GM12878 (cell line): ENCODE measurements at regions not wholly inside any gene's neighbourhood (a gene's known extent, or its start where the extent isn't known, plus 50 kb on each side); places are given as distances from the start of the nearest gene placed in this dataset.

Experiments used
- ATAC-seq: fragments of 200-7000 bp; cut with Tn5 transposase; 3 replicates; pipeline ENCODE4 v1.9.1; 2020; ENCODE audit warnings: mild to moderate bottlenecking, moderate library complexity
- BruUV-seq: library from RNA; stranded (reverse); fragments of 400-500 nt; replicated peaks from 2 replicates; lab custom pipeline; 2021; lab: Mats Ljungman, UMichigan
- CTCF ChIA-PET: fragments of 300-600 bp; sonication (Branson Sonifier 250); formaldehyde crosslinking; extraction: SDS; loops from one replicate; lab custom pipeline; 2021; ENCODE audit warnings: inconsistent platforms; lab: Yijun Ruan, JAX
- POLR2A ChIA-PET: fragments of 350-600 bp; formaldehyde crosslinking; extraction: SDS; loops from one replicate; lab custom pipeline; 2021; ENCODE audit warnings: inconsistent platforms; lab: Charles Lee
- RAD21 ChIA-PET: fragments of 300-600 bp; sonication (Branson Sonifier 250); formaldehyde crosslinking; loops from one replicate; lab custom pipeline; 2023; ENCODE audit warnings: antibody characterized with exemption; ENCODE audit not compliant: unreplicated experiment; lab: Charles Lee
- SMC1A ChIA-PET: fragments of 300-600 bp; sonication (Branson Sonifier 250); formaldehyde crosslinking; loops from one replicate; lab custom pipeline; 2023; ENCODE audit not compliant: unreplicated experiment, uncharacterized antibody; lab: Charles Lee
- DNase-seq: peaks from one replicate; pipeline ENCODE4 v3.0.0-alpha.2; 2011; ENCODE audit warnings: low read depth, low spot score
- FAIRE-seq: peaks from 3 replicates; lab custom pipeline; 2011; peaks lifted over from hg19 to GRCh38; lab: Jason Lieb, UNC
- H2AFZ ChIP-seq: 2 replicates; pipeline ENCODE4 v1.6.0; 2011; ENCODE audit warnings: low read depth, low read length, control low read depth; ENCODE audit not compliant: control insufficient read depth
- H3K27ac ChIP-seq: 2 replicates; pipeline ENCODE4 v1.5.1; 2011; ENCODE audit warnings: control low read depth; ENCODE audit not compliant: control insufficient read depth, insufficient read depth
- H3K27me3 ChIP-seq, 2 experiments: replicated peaks in 1 of 2; 2 replicates each; pipeline versions ENCODE4 v1.6.0 to v1.6.1; 2011; ENCODE audit warnings: low read length in 1 of 2; ENCODE audit not compliant: control insufficient read depth in 2 of 2, insufficient read depth in 2 of 2
- H3K36me3 ChIP-seq, 2 experiments: 2 replicates each; pipeline ENCODE4 v1.5.1; 2011; ENCODE audit warnings: low read length in 1 of 2; ENCODE audit not compliant: control insufficient read depth in 2 of 2, insufficient read depth in 2 of 2
- H3K4me1 ChIP-seq: 2 replicates; pipeline ENCODE4 v1.6.1; 2011; ENCODE audit warnings: mild to moderate bottlenecking, low read length, moderate library complexity, mixed read lengths; ENCODE audit not compliant: control insufficient read depth, insufficient read depth
- H3K4me2 ChIP-seq: 2 replicates; pipeline ENCODE4 v1.6.0; 2011; ENCODE audit warnings: control low read depth; ENCODE audit not compliant: control insufficient read depth, insufficient read depth
- H3K4me3 ChIP-seq: fragments of 200-600 bp; sonication (generic); 2 replicates; pipeline ENCODE4 v1.5.1; 2016
- H3K79me2 ChIP-seq: 2 replicates; pipeline ENCODE4 v1.6.0; 2011; ENCODE audit warnings: low read length; ENCODE audit not compliant: control insufficient read depth, insufficient read depth
- H3K9ac ChIP-seq: 2 replicates; pipeline ENCODE4 v1.8.0; 2011; ENCODE audit warnings: low read length, control low read depth, mixed read lengths; ENCODE audit not compliant: control insufficient read depth, insufficient read depth
- H3K9me3 ChIP-seq: replicated peaks from 3 replicates; pipeline ENCODE4 v1.5.1; 2011; ENCODE audit warnings: mild to moderate bottlenecking, low read length; ENCODE audit not compliant: control insufficient read depth, insufficient read depth
- H4K20me1 ChIP-seq: 2 replicates; pipeline ENCODE4 v1.6.0; 2011; ENCODE audit not compliant: control insufficient read depth, insufficient read depth
- ATF7 ChIP-seq: fragments of 450-650 bp; IDR thresholded peaks from 2 replicates; pipeline ENCODE4 v1.6.1; 2016; ENCODE audit warnings: low read depth, mild to moderate bottlenecking
- BCLAF1 ChIP-seq: fragments of 450-650 bp; IDR thresholded peaks from 2 replicates; pipeline ENCODE4 v1.6.1; 2017; ENCODE audit warnings: antibody characterized with exemption, mild to moderate bottlenecking, moderate library complexity
- CTCF ChIP-seq, 3 experiments: IDR thresholded peaks in 2 of 3; conservative IDR thresholded peaks in 1 of 3; 2 replicates each; pipeline ENCODE4 v1.5.1; 2011; ENCODE audit warnings: low read depth in 3 of 3, low read length in 3 of 3, mild to moderate bottlenecking in 3 of 3, control low read depth in 2 of 3, moderate library complexity in 2 of 3, inconsistent platforms in 1 of 3, mixed read lengths in 1 of 3; ENCODE audit not compliant: control insufficient read depth in 2 of 3, insufficient read depth in 1 of 3; ENCODE audit errors: extremely low read depth in 1 of 3
- ELK1 ChIP-seq: IDR thresholded peaks from 2 replicates; pipeline ENCODE4 v1.6.1; 2012; ENCODE audit warnings: low read depth, low read length, improper control_type of control experiment
- HDAC2 ChIP-seq: fragments of 200-600 bp; sonication (generic); IDR thresholded peaks from 2 replicates; pipeline ENCODE4 v1.6.1; 2017
- RB1 ChIP-seq: fragments of 450-650 bp; formaldehyde crosslinking; IDR thresholded peaks from 2 replicates; pipeline ENCODE4 v1.6.1; 2017; ENCODE audit warnings: mild to moderate bottlenecking, borderline replicate concordance
- REST ChIP-seq: IDR thresholded peaks from 2 replicates; pipeline ENCODE4 v1.6.1; 2012; ENCODE audit warnings: mild to moderate bottlenecking, low read depth, low read length
- SUZ12 ChIP-seq: fragments of 200-600 bp; sonication (generic); IDR thresholded peaks from one replicate; pipeline ENCODE4 v1.6.1; 2018; ENCODE audit warnings: antibody characterized with exemption, mild to moderate bottlenecking; ENCODE audit not compliant: unreplicated experiment
- USF1 ChIP-seq: IDR thresholded peaks from 2 replicates; pipeline ENCODE4 v1.6.1; 2011; ENCODE audit warnings: borderline replicate concordance, low read depth, mild to moderate bottlenecking, moderate library complexity, mixed read lengths, low read length; ENCODE audit not compliant: insufficient read depth; ENCODE audit errors: extremely low read length
- WGBS: methylation state at CpG from one replicate; pipeline ENCODE4 v1.1.6; 2016; ENCODE audit warnings: low lambda C conversion rate; ENCODE audit not compliant: insufficient replicate concordance, insufficient coverage; ENCODE audit errors: missing lambda C conversion rate; 5-methylcytosine and 5-hydroxymethylcytosine counted together
- in situ Hi-C: fragments of 300-500 bp; cut with MboI; formaldehyde crosslinking; loops from 9 replicates; pipeline ENCODE4 v1.14.3; 2018; ENCODE audit warnings: mixed read lengths
- intact Hi-C: fragments of 100-400 bp; cut with micrococcal nuclease; formaldehyde crosslinking; loops from one replicate; pipeline ENCODE4 v1.14.2; 2022; ENCODE audit not compliant: unreplicated experiment

GRCh38 chr2:15763106-15763821 is 171.6 kb downstream of the DDX1 start:
- Histone ChIP-seq H3K27ac (no peak overlapping the region), H3K4me2 (no peak overlapping the region), H4K20me1 (no peaks in the 10 kb centered on the region), H3K36me3 (no peaks in the 10 kb centered on the region), H3K9me3 (no peaks in the 10 kb centered on the region), H3K27me3 (peaks cover 1 to 4% of the 10 kb centered on the region in 2 experiments; a peak in 1 of 4 replicates), H3K4me3 (no peak overlapping the region), H3K9ac (no peak overlapping the region), H3K4me1 (no peaks in the 10 kb centered on the region), H2AFZ (no peak overlapping the region), H3K79me2 (no peaks in the 10 kb centered on the region)
- FAIRE-seq (no peak), DNase-seq (no peak), ATAC-seq (no peak)
- ChIA-PET POLR2A (no interaction called here), RAD21 (no interaction called here), CTCF (no interaction called here), SMC1A (no interaction called here)
- intact Hi-C loops, result no loop called here
- 38% methylated on average over 19 of the region's 19 CpGs for WGBS
- in situ Hi-C loops, result no loop called here
- no TSS peak for BruUV-seq
- no peak for TF ChIP-seq ATF7
- TF ChIP-seq CTCF (IDR thresholded peaks at IDR 0.05 in 2 of 3, conservative IDR thresholded peaks at IDR 0.05 in 1 of 3; ENCODE audit: control insufficient read depth in 2 of 3, extremely low read depth in 1 of 3, insufficient read depth in 1 of 3, low read depth in 3 of 3, low read length in 3 of 3), result no peak
- no peak for TF ChIP-seq RB1
- no peak for TF ChIP-seq SUZ12
- TF ChIP-seq HDAC2, result no peak
- no peak for TF ChIP-seq ELK1
- no peak for TF ChIP-seq USF1
- TF ChIP-seq REST, result no peak
- no peak for TF ChIP-seq BCLAF1
